ENCODE measurements at regions not wholly inside any gene's neighbourhood (a gene's known extent, or its start where the extent isn't known, plus 50 kb on each side); places are given as distances from the start of the nearest gene placed in this dataset.
A peak's percentile ranks its signal among the peaks of the same experiment; 100 is the strongest.

DNA sequence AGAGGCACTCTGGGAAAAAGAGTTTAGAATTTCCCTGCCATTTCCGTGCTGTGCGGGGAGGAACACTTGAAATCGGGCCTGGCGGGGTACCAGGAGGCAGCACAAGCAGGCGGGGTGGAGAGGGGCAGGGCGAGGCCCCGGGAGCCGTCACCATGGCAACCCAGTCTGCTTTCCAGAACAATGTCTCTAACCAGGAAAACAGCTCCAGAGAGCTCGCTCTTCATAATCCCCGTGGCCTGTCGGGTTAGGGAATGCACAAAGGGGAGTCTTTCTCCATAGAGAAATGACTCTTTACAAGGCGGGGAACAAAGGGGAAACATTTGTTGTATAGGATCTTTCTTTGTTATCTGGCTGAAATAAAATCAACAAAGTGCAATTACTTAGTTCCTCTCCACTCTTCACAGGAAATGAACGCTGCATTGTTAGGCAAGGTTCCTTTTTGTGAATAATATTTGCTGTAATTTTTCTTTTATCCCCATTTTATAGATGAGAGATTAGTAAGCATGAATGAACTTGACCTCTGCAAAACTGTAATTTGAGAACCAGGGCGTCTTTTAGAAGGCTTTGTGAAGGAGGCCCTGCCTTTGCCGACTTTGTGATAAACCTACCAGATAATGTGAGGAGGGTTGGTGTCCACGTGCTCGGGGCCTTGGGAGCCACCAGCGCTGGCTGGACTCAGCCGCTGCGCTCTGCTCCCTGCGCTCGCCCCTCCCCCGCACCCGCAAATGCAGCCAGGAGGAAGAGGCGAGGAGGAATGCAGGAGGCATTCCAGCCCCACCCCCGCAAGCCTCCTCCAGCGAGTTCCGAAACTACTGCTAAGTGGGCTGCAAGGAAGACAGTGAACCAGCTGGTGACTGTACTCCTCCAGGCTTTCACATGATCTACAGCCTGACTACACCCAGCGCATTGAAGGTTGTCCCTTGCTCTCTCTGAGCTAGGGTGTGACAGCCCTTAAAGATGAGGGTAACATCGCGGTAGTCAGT, 105.2 kb upstream of the ATF7IP start (continued):
- TF ChIP-seq MIER3 (CRISPR knock-in tag; IDR thresholded peaks at IDR 0.05; ENCODE audit: borderline replicate concordance) = no peak
- TF ChIP-seq ZNF629 (CRISPR knock-in tag; conservative IDR thresholded peaks at IDR 0.05) = no peak
- TF ChIP-seq, protein P1, sequence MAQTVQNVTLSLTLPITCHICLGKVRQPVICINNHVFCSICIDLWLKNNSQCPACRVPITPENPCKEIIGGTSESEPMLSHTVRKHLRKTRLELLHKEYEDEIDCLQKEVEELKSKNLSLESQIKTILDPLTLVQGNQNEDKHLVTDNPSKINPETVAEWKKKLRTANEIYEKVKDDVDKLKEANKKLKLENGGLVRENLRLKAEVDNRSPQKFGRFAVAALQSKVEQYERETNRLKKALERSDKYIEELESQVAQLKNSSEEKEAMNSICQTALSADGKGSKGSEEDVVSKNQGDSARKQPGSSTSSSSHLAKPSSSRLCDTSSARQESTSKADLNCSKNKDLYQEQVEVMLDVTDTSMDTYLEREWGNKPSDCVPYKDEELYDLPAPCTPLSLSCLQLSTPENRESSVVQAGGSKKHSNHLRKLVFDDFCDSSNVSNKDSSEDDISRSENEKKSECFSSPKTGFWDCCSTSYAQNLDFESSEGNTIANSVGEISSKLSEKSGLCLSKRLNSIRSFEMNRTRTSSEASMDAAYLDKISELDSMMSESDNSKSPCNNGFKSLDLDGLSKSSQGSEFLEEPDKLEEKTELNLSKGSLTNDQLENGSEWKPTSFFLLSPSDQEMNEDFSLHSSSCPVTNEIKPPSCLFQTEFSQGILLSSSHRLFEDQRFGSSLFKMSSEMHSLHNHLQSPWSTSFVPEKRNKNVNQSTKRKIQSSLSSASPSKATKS (CRISPR knock-in tag; IDR thresholded peaks at IDR 0.05) = no peak
- TF ChIP-seq CBX5 (CRISPR knock-in tag; IDR thresholded peaks at IDR 0.05; ENCODE audit: borderline replicate concordance) = 0 out of 2 replicates have a peak, but pooled peaks have one; percentile 27
- no peak for TF ChIP-seq U2AF1 (optimal IDR thresholded peaks at IDR 0.05; ENCODE audit: low read depth, low read length)
- TF ChIP-seq ARNT (IDR thresholded peaks at IDR 0.05) = no peak
- 0 out of 2 replicates have a peak, but pooled peaks have one; percentile 5 for TF ChIP-seq ZNF331 (CRISPR knock-in tag; IDR thresholded peaks at IDR 0.05)
- no peak for TF ChIP-seq ZNF816 (CRISPR knock-in tag; IDR thresholded peaks at IDR 0.05; ENCODE audit: borderline replicate concordance)
- 0 out of 2 replicates have a peak, but pooled peaks have one; percentile 43 for TF ChIP-seq YEATS4 (CRISPR knock-in tag; IDR thresholded peaks at IDR 0.05; ENCODE audit: borderline replicate concordance)
- 0 out of 2 replicates have a peak, but pooled peaks have one; percentile 27 for TF ChIP-seq ZFX (CRISPR knock-in tag; IDR thresholded peaks at IDR 0.05; ENCODE audit: low read depth)
- 0 out of 2 replicates have a peak, but pooled peaks have one; percentile 27 for TF ChIP-seq FOXP4 (CRISPR knock-in tag; IDR thresholded peaks at IDR 0.05)
- TF ChIP-seq MED1 (CRISPR knock-in tag; IDR thresholded peaks at IDR 0.05) = peak; percentile 48

All from HepG2 (cell line).